ENCODE measurements at regions not wholly inside any gene's neighbourhood (a gene's known extent, or its start where the extent isn't known, plus 50 kb on each side); places are given as distances from the start of the nearest gene placed in this dataset.

DNA sequence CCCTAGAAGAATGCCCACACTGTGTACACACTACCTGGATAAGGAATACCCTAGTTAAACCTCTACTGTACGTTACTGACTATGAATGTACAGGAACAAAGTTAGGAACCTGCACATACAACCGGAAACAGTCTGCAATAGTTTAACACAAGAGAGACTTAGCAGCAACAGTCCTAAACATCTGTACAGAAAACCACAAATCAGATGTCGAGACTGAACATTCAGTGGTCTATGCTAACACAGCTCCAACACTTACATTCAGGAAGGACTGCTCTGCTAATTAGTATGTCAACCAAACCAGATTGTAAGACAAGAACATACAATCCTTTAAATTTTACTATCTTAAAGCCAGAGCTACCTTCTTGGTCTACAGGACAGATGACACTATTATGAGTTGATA, 104.9 kb downstream of the ZNF429 start:
- TF ChIP-seq, protein P1, sequence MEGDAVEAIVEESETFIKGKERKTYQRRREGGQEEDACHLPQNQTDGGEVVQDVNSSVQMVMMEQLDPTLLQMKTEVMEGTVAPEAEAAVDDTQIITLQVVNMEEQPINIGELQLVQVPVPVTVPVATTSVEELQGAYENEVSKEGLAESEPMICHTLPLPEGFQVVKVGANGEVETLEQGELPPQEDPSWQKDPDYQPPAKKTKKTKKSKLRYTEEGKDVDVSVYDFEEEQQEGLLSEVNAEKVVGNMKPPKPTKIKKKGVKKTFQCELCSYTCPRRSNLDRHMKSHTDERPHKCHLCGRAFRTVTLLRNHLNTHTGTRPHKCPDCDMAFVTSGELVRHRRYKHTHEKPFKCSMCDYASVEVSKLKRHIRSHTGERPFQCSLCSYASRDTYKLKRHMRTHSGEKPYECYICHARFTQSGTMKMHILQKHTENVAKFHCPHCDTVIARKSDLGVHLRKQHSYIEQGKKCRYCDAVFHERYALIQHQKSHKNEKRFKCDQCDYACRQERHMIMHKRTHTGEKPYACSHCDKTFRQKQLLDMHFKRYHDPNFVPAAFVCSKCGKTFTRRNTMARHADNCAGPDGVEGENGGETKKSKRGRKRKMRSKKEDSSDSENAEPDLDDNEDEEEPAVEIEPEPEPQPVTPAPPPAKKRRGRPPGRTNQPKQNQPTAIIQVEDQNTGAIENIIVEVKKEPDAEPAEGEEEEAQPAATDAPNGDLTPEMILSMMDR (IDR thresholded peaks at IDR 0.05 in 8 of 11, conservative IDR thresholded peaks at IDR 0.05 in 3 of 11) = no peak
- TF ChIP-seq POLR2AphosphoS5 (IDR thresholded peaks at IDR 0.05) = no peak

All from spleen (tissue), 7 donors.